DOHH2 (cell line): ENCODE measurements at regions not wholly inside any gene's neighbourhood (a gene's known extent, or its start where the extent isn't known, plus 50 kb on each side); places are given as distances from the start of the nearest gene placed in this dataset.

Source experiments
- H3F3A ChIP-seq: fragments of 200-600 bp; sonication (generic), shearing (Covaris generic); 2 replicates; pipeline ENCODE4 v1.6.0; 2016; ENCODE audit warnings: antibody characterized with exemption, mild to moderate bottlenecking; ENCODE audit not compliant: control insufficient read depth, insufficient read depth
- H3K27ac ChIP-seq: fragments of 200-600 bp; sonication (generic); 2 replicates; pipeline ENCODE4 v1.5.1; 2014; ENCODE audit warnings: low read depth, mild to moderate bottlenecking, low read length, moderate library complexity
- H3K27me3 ChIP-seq: fragments of 200-600 bp; sonication (generic); 2 replicates; pipeline ENCODE4 v1.6.1; 2014; ENCODE audit warnings: mild to moderate bottlenecking, low read length, mixed read lengths; ENCODE audit not compliant: control insufficient read depth
- H3K36me3 ChIP-seq: fragments of 200-600 bp; sonication (generic); 2 replicates; pipeline ENCODE4 v1.6.1; 2014; ENCODE audit warnings: mild to moderate bottlenecking, low read length, moderate library complexity, mixed read lengths; ENCODE audit not compliant: control insufficient read depth
- H3K4me1 ChIP-seq: fragments of 200-600 bp; sonication (generic); 2 replicates; pipeline ENCODE4 v1.6.1; 2014; ENCODE audit warnings: mild to moderate bottlenecking, low read length, mixed read lengths; ENCODE audit not compliant: control insufficient read depth
- H3K4me2 ChIP-seq: fragments of 200-600 bp; sonication (generic); 2 replicates; pipeline ENCODE4 v1.6.0; 2014; ENCODE audit warnings: mild to moderate bottlenecking, low read length, moderate library complexity
- H3K4me3 ChIP-seq: fragments of 200-600 bp; sonication (generic); 2 replicates; pipeline ENCODE4 v1.5.1; 2014; ENCODE audit warnings: mild to moderate bottlenecking, low read length, mixed read lengths
- H3K79me2 ChIP-seq: fragments of 200-600 bp; sonication (generic); 2 replicates; pipeline ENCODE4 v1.6.1; 2014; ENCODE audit warnings: mild to moderate bottlenecking, low read length, mixed read lengths; ENCODE audit not compliant: control insufficient read depth
- H3K9me2 ChIP-seq: fragments of 200-600 bp; sonication (generic); replicated peaks from 2 replicates; pipeline ENCODE4 v1.6.1; 2014; ENCODE audit warnings: mild to moderate bottlenecking, low read length, mixed read lengths; ENCODE audit not compliant: control insufficient read depth
- H3K9me3 ChIP-seq: fragments of 200-600 bp; sonication (generic); 2 replicates; pipeline ENCODE4 v1.6.1; 2014; ENCODE audit warnings: antibody characterized with exemption, low read length, mixed read lengths; ENCODE audit not compliant: control insufficient read depth, insufficient read depth
- H4K20me1 ChIP-seq: fragments of 200-600 bp; sonication (generic); 2 replicates; pipeline ENCODE4 v1.6.0; 2014; ENCODE audit warnings: low read depth, mild to moderate bottlenecking, antibody characterized with exemption, low read length, moderate library complexity; ENCODE audit not compliant: control insufficient read depth, insufficient read depth
- EZH2phosphoT487 ChIP-seq: fragments of 200-600 bp; sonication (generic); IDR thresholded peaks from 2 replicates; pipeline ENCODE4 v1.6.1; 2017; ENCODE audit warnings: borderline replicate concordance, mild to moderate bottlenecking, antibody characterized with exemption, low read length, moderate library complexity, mixed read lengths
- TF ChIP-seq, protein P1 (sequence below): fragments of 200-600 bp; sonication (generic); IDR thresholded peaks from one replicate; pipeline ENCODE4 v1.5.1; 2014; ENCODE audit warnings: antibody characterized with exemption, mild to moderate bottlenecking, low read depth, low read length; ENCODE audit not compliant: poor library complexity, severe bottlenecking

GRCh38 chr2:193966590-193966989 lies 1690.4 kb upstream of the SLC39A10 start:
- Histone ChIP-seq H3K9me3 (no peaks in the 10 kb centered on the region), H3K4me2 (no peak overlapping the region), H3F3A (no peaks in the 10 kb centered on the region), H3K36me3 (no peaks in the 10 kb centered on the region), H3K27ac (no peak overlapping the region), H3K79me2 (no peaks in the 10 kb centered on the region), H3K4me3 (no peak overlapping the region), H3K27me3 (no peaks in the 10 kb centered on the region), H4K20me1 (no peaks in the 10 kb centered on the region), H3K4me1 (no peaks in the 10 kb centered on the region), H3K9me2 (no peaks in the 10 kb centered on the region)
- TF ChIP-seq, protein P1, sequence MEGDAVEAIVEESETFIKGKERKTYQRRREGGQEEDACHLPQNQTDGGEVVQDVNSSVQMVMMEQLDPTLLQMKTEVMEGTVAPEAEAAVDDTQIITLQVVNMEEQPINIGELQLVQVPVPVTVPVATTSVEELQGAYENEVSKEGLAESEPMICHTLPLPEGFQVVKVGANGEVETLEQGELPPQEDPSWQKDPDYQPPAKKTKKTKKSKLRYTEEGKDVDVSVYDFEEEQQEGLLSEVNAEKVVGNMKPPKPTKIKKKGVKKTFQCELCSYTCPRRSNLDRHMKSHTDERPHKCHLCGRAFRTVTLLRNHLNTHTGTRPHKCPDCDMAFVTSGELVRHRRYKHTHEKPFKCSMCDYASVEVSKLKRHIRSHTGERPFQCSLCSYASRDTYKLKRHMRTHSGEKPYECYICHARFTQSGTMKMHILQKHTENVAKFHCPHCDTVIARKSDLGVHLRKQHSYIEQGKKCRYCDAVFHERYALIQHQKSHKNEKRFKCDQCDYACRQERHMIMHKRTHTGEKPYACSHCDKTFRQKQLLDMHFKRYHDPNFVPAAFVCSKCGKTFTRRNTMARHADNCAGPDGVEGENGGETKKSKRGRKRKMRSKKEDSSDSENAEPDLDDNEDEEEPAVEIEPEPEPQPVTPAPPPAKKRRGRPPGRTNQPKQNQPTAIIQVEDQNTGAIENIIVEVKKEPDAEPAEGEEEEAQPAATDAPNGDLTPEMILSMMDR: no peak
- no peak for TF ChIP-seq EZH2phosphoT487

GRCh38 chr2:193965263-193965662 lies 1691.8 kb upstream of the SLC39A10 start:
- Histone ChIP-seq H3F3A (no peaks in the 10 kb centered on the region), H3K9me3 (no peaks in the 10 kb centered on the region), H4K20me1 (no peaks in the 10 kb centered on the region), H3K36me3 (no peaks in the 10 kb centered on the region), H3K9me2 (no peaks in the 10 kb centered on the region), H3K4me1 (no peaks in the 10 kb centered on the region), H3K4me2 (no peak overlapping the region), H3K79me2 (no peaks in the 10 kb centered on the region), H3K4me3 (no peak overlapping the region), H3K27ac (no peak overlapping the region), H3K27me3 (no peaks in the 10 kb centered on the region)
- no peak for TF ChIP-seq EZH2phosphoT487
- TF ChIP-seq, protein P1: no peak

DNA sequence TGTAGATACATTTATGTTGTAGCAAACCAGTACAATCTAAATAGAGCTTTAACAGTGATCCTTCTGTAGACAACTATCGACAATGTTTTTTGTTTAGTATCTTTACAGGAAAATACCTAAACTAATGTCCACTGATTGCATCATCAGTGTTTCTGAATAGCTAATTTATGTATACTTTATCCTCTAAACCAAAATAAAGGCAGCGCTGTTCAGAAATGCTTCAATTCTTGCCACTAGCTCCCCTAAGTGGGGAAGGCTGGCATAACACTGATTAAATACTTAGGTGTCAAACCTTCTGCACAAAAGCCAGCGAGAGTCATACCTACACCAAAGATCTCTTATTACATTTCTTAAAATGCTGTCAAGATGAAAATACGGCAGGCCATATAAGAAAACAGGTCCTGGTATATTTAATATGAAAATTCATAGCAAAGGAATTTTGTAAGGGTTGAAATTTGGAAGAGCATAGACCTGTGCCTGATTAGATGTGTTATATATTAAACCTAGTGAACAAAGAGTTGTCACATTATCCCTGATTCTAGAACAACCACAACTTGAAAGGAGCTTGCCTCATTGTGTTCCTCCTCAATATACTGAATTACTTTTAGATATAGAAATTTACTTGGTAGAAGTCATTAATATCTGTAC lies 1693.4 kb upstream of the SLC39A10 start:
- H4K20me1 ChIP-seq: no peaks in the 10 kb centered on the region
- H3K9me3 ChIP-seq: no peaks in the 10 kb centered on the region
- no peaks in the 10 kb centered on the region for H3K27me3 ChIP-seq
- no peaks in the 10 kb centered on the region for H3K4me1 ChIP-seq
- TF ChIP-seq, protein P1: peak; percentile 66
- TF ChIP-seq EZH2phosphoT487: no peak
- H3K36me3 ChIP-seq: no peaks in the 10 kb centered on the region
- no peaks in the 10 kb centered on the region for H3F3A ChIP-seq
- no peaks in the 10 kb centered on the region for H3K9me2 ChIP-seq
- H3K79me2 ChIP-seq: no peaks in the 10 kb centered on the region
- no peak overlapping the region for H3K27ac ChIP-seq
- no peak overlapping the region for H3K4me2 ChIP-seq
- H3K4me3 ChIP-seq: no peak overlapping the region
